ENCODE measurements at regions not wholly inside any gene's neighbourhood (a gene's known extent, or its start where the extent isn't known, plus 50 kb on each side); places are given as distances from the start of the nearest gene placed in this dataset.
A peak's percentile ranks its signal among the peaks of the same experiment; 100 is the strongest.

DNA sequence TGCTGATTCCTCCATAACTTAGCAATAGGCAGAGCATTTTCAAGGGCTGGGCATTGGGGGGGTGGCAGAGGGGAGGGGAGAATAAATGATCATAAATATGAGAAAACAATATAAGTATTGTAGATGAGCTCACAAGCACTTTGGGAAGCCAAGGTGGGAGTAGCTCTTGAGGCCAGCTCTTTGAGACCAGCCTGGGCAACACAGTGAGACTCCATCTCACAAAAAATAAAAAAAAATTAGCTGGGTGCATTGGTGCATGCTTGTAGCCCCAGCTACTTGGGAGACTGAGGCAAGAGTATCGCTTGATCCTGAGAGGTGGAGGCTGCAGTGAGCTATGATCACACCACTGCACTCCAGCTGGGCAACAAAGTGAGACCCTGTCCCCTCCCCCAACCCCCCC lies 75.9 kb downstream of the MYCN start:
- H3K9me3 ChIP-seq (ENCODE audit: control insufficient read depth in 4 of 4, low read length in 3 of 4) = no peaks in the 10 kb centered on the region
- TF ChIP-seq NR2F2 (IDR thresholded peaks at IDR 0.05) (no peak), RAD21 (IDR thresholded peaks at IDR 0.05) (no peak), YY1 (IDR thresholded peaks at IDR 0.05) (no peak), TAF1 (conservative IDR thresholded peaks at IDR 0.05) (no peak), ATF3 (IDR thresholded peaks at IDR 0.05) (no peak), ZBTB33 (IDR thresholded peaks at IDR 0.05) (no peak), EGR1 (IDR thresholded peaks at IDR 0.05; ENCODE audit: low read depth in 2 of 2) (no peak), HNF4G (IDR thresholded peaks at IDR 0.05) (no peak), JUND (IDR thresholded peaks at IDR 0.05) (no peak), FOXA1 (IDR thresholded peaks at IDR 0.05) (no peak), RXRA (IDR thresholded peaks at IDR 0.05) (no peak), REST (IDR thresholded peaks at IDR 0.05) (no peak), FOXA2 (IDR thresholded peaks at IDR 0.05) (no peak), GABPA (IDR thresholded peaks at IDR 0.05 in 1 of 2, conservative IDR thresholded peaks at IDR 0.05 in 1 of 2) (no peak), HNF4A (conservative IDR thresholded peaks at IDR 0.05) (no peak)
- TF ChIP-seq, protein P1, sequence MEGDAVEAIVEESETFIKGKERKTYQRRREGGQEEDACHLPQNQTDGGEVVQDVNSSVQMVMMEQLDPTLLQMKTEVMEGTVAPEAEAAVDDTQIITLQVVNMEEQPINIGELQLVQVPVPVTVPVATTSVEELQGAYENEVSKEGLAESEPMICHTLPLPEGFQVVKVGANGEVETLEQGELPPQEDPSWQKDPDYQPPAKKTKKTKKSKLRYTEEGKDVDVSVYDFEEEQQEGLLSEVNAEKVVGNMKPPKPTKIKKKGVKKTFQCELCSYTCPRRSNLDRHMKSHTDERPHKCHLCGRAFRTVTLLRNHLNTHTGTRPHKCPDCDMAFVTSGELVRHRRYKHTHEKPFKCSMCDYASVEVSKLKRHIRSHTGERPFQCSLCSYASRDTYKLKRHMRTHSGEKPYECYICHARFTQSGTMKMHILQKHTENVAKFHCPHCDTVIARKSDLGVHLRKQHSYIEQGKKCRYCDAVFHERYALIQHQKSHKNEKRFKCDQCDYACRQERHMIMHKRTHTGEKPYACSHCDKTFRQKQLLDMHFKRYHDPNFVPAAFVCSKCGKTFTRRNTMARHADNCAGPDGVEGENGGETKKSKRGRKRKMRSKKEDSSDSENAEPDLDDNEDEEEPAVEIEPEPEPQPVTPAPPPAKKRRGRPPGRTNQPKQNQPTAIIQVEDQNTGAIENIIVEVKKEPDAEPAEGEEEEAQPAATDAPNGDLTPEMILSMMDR (IDR thresholded peaks at IDR 0.05; ENCODE audit: low read depth, low read length, missing input control) = no peak
- TF ChIP-seq, protein P2, sequence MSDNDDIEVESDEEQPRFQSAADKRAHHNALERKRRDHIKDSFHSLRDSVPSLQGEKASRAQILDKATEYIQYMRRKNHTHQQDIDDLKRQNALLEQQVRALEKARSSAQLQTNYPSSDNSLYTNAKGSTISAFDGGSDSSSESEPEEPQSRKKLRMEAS (IDR thresholded peaks at IDR 0.05) = no peak
- H3K9ac ChIP-seq (ENCODE audit: low read depth in 1 of 2, low read length in 2 of 2) = no peak overlapping the region
- WGBS = 98% methylated on average over 1 of the region's 1 CpG
- H3K27me3 ChIP-seq (ENCODE audit: control insufficient read depth in 4 of 4, insufficient read depth in 4 of 4, low read length in 3 of 4) = peaks cover 0 to 2% (median under 1%) of the 10 kb centered on the region in 4 donors
- H3K4me1 ChIP-seq (ENCODE audit: control insufficient read depth in 4 of 4, insufficient read depth in 4 of 4, low read length in 3 of 4) = peaks cover 5 to 21% (median 17%) of the 10 kb centered on the region in 4 donors
- no peak for DNase-seq (ENCODE audit: low spot score)
- no peaks in the 10 kb centered on the region for H3K36me3 ChIP-seq (ENCODE audit: control insufficient read depth in 4 of 4, insufficient read depth in 3 of 4, low read depth in 1 of 4, low read length in 3 of 4)
- no peak overlapping the region for H3K4me3 ChIP-seq (ENCODE audit: low read depth in 1 of 3, low read length in 3 of 3)
- H3K27ac ChIP-seq (ENCODE audit: low read depth in 1 of 2, low read length in 2 of 2) = no peak overlapping the region

DNA sequence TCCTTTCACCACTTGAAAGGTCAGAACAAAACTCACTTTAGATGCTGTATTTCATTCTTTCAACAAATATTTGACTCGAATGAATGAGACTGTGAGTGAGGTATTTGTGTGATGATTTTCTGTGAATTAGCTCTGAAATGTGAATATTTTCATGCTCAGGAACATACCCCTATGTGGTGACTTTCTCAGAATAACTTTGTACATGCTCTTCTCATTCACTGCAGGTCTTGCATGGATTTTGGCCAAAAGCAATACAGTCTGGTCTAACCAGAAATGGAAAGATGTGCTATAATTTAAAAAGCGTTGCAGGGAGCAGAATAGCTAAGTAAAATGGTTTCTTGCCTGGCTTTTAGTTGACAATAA lies 75.5 kb downstream of the MYCN start:
- Histone ChIP-seq H3K9me3 (ENCODE audit: control insufficient read depth in 4 of 4, low read length in 3 of 4) (no peaks in the 10 kb centered on the region), H3K9ac (ENCODE audit: low read depth in 1 of 2, low read length in 2 of 2) (no peak overlapping the region), H3K27ac (ENCODE audit: low read depth in 1 of 2, low read length in 2 of 2) (no peak overlapping the region), H3K4me1 (ENCODE audit: control insufficient read depth in 4 of 4, insufficient read depth in 4 of 4, low read length in 3 of 4) (peaks cover 5 to 21% (median 17%) of the 10 kb centered on the region in 4 donors), H3K36me3 (ENCODE audit: control insufficient read depth in 4 of 4, insufficient read depth in 3 of 4, low read depth in 1 of 4, low read length in 3 of 4) (no peaks in the 10 kb centered on the region), H3K27me3 (ENCODE audit: control insufficient read depth in 4 of 4, insufficient read depth in 4 of 4, low read length in 3 of 4) (peaks cover 0 to 2% (median under 1%) of the 10 kb centered on the region in 4 donors), H3K4me3 (ENCODE audit: low read depth in 1 of 3, low read length in 3 of 3) (no peak overlapping the region)
- DNase-seq (ENCODE audit: low spot score) = no peak
- 50% methylated on average over 2 of the region's 2 CpGs for WGBS
- TF ChIP-seq ATF3 (IDR thresholded peaks at IDR 0.05) (peak; percentile 8), YY1 (IDR thresholded peaks at IDR 0.05) (no peak), NR2F2 (IDR thresholded peaks at IDR 0.05) (no peak), RAD21 (IDR thresholded peaks at IDR 0.05) (no peak), REST (IDR thresholded peaks at IDR 0.05) (no peak), JUND (IDR thresholded peaks at IDR 0.05) (no peak), EGR1 (IDR thresholded peaks at IDR 0.05; ENCODE audit: low read depth in 2 of 2) (no peak), FOXA1 (IDR thresholded peaks at IDR 0.05) (no peak), FOXA2 (IDR thresholded peaks at IDR 0.05) (no peak)
- TF ChIP-seq, protein P2 (IDR thresholded peaks at IDR 0.05) = no peak
- TF ChIP-seq, protein P1 (IDR thresholded peaks at IDR 0.05; ENCODE audit: low read depth, low read length, missing input control) = no peak
